ENCODE measurements at regions not wholly inside any gene's neighbourhood (a gene's known extent, or its start where the extent isn't known, plus 50 kb on each side); places are given as distances from the start of the nearest gene placed in this dataset.
A peak's percentile ranks its signal among the peaks of the same experiment; 100 is the strongest.

GRCh38 chr6:163779727-163780284, 365.3 kb downstream of the QKI start:
- no peak overlapping the region for H3K4me3 ChIP-seq (ENCODE audit: low read depth, low read length)
- TF ChIP-seq CTCF (IDR thresholded peaks at IDR 0.05; ENCODE audit: control insufficient read depth, extremely low read depth, insufficient read depth), result no peak
- DNase-seq (ENCODE audit: low read depth), result no peak

- no peak for TF ChIP-seq CTCF (IDR thresholded peaks at IDR 0.05; ENCODE audit: control insufficient read depth, extremely low read depth, insufficient read depth)
- H3K4me3 ChIP-seq (ENCODE audit: low read depth, low read length), result no peak overlapping the region
- DNase-seq (ENCODE audit: low read depth), result no peak
Measured at GRCh38 chr6:163777716-163778115, 363.2 kb downstream of the QKI start.

GRCh38 chr6:163776906-163777686, 362.6 kb downstream of the QKI start:
- TF ChIP-seq CTCF (IDR thresholded peaks at IDR 0.05; ENCODE audit: control insufficient read depth, extremely low read depth, insufficient read depth), result no peak

GRCh38 chr6:163776196-163776905, 361.8 kb downstream of the QKI start:
- TF ChIP-seq CTCF (IDR thresholded peaks at IDR 0.05; ENCODE audit: control insufficient read depth, extremely low read depth, insufficient read depth), result no peak
- no peak for DNase-seq (ENCODE audit: low read depth)
- no peak overlapping the region for H3K4me3 ChIP-seq (ENCODE audit: low read depth, low read length)

More at GRCh38 chr6:163776906-163777686, 362.6 kb downstream of the QKI start:
- H3K4me3 ChIP-seq (ENCODE audit: low read depth, low read length), result no peak overlapping the region
- no peak for DNase-seq (ENCODE audit: low read depth)

- DNase-seq (ENCODE audit: low read depth), result no peak
- no peak overlapping the region for H3K4me3 ChIP-seq (ENCODE audit: low read depth, low read length)
- TF ChIP-seq CTCF (IDR thresholded peaks at IDR 0.05; ENCODE audit: control insufficient read depth, extremely low read depth, insufficient read depth), result peak; percentile 7; the same call in 1 of the 2 replicates
Measured at GRCh38 chr6:163775313-163775712, 360.8 kb downstream of the QKI start.

GRCh38 chr6:163774485-163774884, 360.0 kb downstream of the QKI start:
- no peak overlapping the region for H3K4me3 ChIP-seq (ENCODE audit: low read depth, low read length)
- no peak for DNase-seq (ENCODE audit: low read depth)
- no peak for TF ChIP-seq CTCF (IDR thresholded peaks at IDR 0.05; ENCODE audit: control insufficient read depth, extremely low read depth, insufficient read depth)
